ENCODE measurements at regions not wholly inside any gene's neighbourhood (a gene's known extent, or its start where the extent isn't known, plus 50 kb on each side); places are given as distances from the start of the nearest gene placed in this dataset.

DNA sequence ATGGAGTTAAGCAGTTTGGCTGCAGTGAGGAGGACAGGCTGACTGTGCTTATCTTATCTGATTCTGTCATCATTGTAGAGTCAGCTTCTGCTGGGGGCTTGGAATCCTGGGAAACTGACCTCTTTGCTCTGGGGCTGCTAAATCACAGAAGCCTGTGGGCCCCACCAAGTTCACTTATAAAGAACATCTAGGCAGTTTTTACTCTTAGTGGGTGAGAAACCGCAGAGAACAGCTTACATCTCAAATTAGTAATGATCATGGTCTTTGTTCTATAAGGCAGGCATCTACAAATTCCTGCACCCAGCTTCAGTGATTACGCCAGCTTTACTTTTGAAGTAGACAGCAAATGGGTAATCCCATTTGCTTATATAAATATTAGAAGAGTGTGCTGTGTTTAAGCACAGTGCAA, 75.7 kb downstream of the ZC3H11B start:
- TF ChIP-seq, protein P1, sequence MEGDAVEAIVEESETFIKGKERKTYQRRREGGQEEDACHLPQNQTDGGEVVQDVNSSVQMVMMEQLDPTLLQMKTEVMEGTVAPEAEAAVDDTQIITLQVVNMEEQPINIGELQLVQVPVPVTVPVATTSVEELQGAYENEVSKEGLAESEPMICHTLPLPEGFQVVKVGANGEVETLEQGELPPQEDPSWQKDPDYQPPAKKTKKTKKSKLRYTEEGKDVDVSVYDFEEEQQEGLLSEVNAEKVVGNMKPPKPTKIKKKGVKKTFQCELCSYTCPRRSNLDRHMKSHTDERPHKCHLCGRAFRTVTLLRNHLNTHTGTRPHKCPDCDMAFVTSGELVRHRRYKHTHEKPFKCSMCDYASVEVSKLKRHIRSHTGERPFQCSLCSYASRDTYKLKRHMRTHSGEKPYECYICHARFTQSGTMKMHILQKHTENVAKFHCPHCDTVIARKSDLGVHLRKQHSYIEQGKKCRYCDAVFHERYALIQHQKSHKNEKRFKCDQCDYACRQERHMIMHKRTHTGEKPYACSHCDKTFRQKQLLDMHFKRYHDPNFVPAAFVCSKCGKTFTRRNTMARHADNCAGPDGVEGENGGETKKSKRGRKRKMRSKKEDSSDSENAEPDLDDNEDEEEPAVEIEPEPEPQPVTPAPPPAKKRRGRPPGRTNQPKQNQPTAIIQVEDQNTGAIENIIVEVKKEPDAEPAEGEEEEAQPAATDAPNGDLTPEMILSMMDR (tag by site-specific recombination; IDR thresholded peaks at IDR 0.05), result no peak
- TF ChIP-seq ZNF274 (IDR thresholded peaks at IDR 0.05; ENCODE audit: low read length) (no peak), ZNF274 (tag by site-specific recombination; IDR thresholded peaks at IDR 0.05; ENCODE audit: borderline replicate concordance) (no peak)
